ENCODE measurements at regions not wholly inside any gene's neighbourhood (a gene's known extent, or its start where the extent isn't known, plus 50 kb on each side); places are given as distances from the start of the nearest gene placed in this dataset.

- ATAC-seq (no peak; the same call in 2 of the 3 replicates), DNase-seq (ENCODE audit: low spot score) (no peak), FAIRE-seq (no peak)
- BruUV-seq (replicated peaks) = no TSS peak
- H3K4me3 ChIP-seq (replicated peaks in 1 of 3; ENCODE audit: insufficient read depth in 1 of 3, low read depth in 2 of 3, low read length in 3 of 3) = no peak overlapping the region
- in situ Hi-C loops (cut with HindIII; ENCODE audit: extremely low pct_ligation_motif_present, low pct_unique_long_range_greater_than_20kb) (no loop called here), intact Hi-C loops (cut with micrococcal nuclease; ENCODE audit: unreplicated experiment) (no loop called here)
- 64% methylated on average over 3 of the region's 3 CpGs for WGBS (ENCODE audit: low lambda C conversion rate)
- peaks cover 7% of the 10 kb centered on the region; the same call in 1 of the 2 replicates for H3K4me1 ChIP-seq (ENCODE audit: insufficient read depth, low read length)
- H3K27ac ChIP-seq (ENCODE audit: extremely low read length, insufficient read depth, low read length) = no peak overlapping the region
- H3K27me3 ChIP-seq (ENCODE audit: control insufficient read depth in 1 of 2, insufficient read depth in 2 of 2, low read length in 2 of 2) = no peaks in the 10 kb centered on the region
- no peaks in the 10 kb centered on the region for H3K9me3 ChIP-seq (ENCODE audit: low read length)
- H4K20me1 ChIP-seq (ENCODE audit: insufficient read depth, low read length) = no peaks in the 10 kb centered on the region
- POLR2A ChIA-PET = no interaction called here
- TF ChIP-seq ZNF567 (CRISPR knock-in tag; IDR thresholded peaks at IDR 0.05; ENCODE audit: borderline replicate concordance) = no peak
- TF ChIP-seq FOSL2 (CRISPR knock-in tag; IDR thresholded peaks at IDR 0.05) = no peak
- no peak for TF ChIP-seq ZNF10 (CRISPR knock-in tag; IDR thresholded peaks at IDR 0.05; ENCODE audit: borderline replicate concordance, low read depth)
- no peak for TF ChIP-seq ZNF557 (CRISPR knock-in tag; IDR thresholded peaks at IDR 0.05)
- TF ChIP-seq NBN (conservative IDR thresholded peaks at IDR 0.05) = 0 out of 2 replicates have a peak, but pooled peaks have one; percentile 52
- no peak for TF ChIP-seq ZNF253 (CRISPR knock-in tag; IDR thresholded peaks at IDR 0.05; ENCODE audit: borderline replicate concordance)
- no peak for TF ChIP-seq RORA (CRISPR knock-in tag; IDR thresholded peaks at IDR 0.05)
- TF ChIP-seq TRIM22 (IDR thresholded peaks at IDR 0.05) = peak; percentile 58; the same call in 1 of the 2 replicates
- TF ChIP-seq ZNF782 (CRISPR knock-in tag; IDR thresholded peaks at IDR 0.05; ENCODE audit: borderline replicate concordance) = no peak
- no peak for TF ChIP-seq ZNF761 (CRISPR knock-in tag; conservative IDR thresholded peaks at IDR 0.05)
- no peak for TF ChIP-seq ZNF556 (CRISPR knock-in tag; IDR thresholded peaks at IDR 0.05; ENCODE audit: borderline replicate concordance)
- no peak for TF ChIP-seq ZNF549 (CRISPR knock-in tag; IDR thresholded peaks at IDR 0.05)
- no peak for TF ChIP-seq ZNF720 (CRISPR knock-in tag; IDR thresholded peaks at IDR 0.05)
- no peak for TF ChIP-seq HNF4G (IDR thresholded peaks at IDR 0.05; ENCODE audit: borderline replicate concordance, low read depth, low read length)
- no peak for TF ChIP-seq HNF4G (CRISPR knock-in tag; IDR thresholded peaks at IDR 0.05; ENCODE audit: borderline replicate concordance, low read depth)
- no peak for TF ChIP-seq RELA (CRISPR knock-in tag; IDR thresholded peaks at IDR 0.05)
- 0 out of 2 replicates have a peak, but pooled peaks have one; percentile 13 for TF ChIP-seq SOX6 (IDR thresholded peaks at IDR 0.05)
- no peak for TF ChIP-seq SOX6 (CRISPR knock-in tag; IDR thresholded peaks at IDR 0.05)
- TF ChIP-seq FOXK2 (IDR thresholded peaks at IDR 0.05) = peak; percentile 61; the same call in 1 of the 2 replicates
- peak; percentile 35; the same call in 1 of the 2 replicates for TF ChIP-seq FOXP1 (IDR thresholded peaks at IDR 0.05)
- TF ChIP-seq FOXP1 (CRISPR knock-in tag; IDR thresholded peaks at IDR 0.05) = no peak
- TF ChIP-seq PHB2 (IDR thresholded peaks at IDR 0.05; ENCODE audit: partially characterized antibody) = peak; percentile 33
- no peak overlapping the region for H3K4me2 ChIP-seq (ENCODE audit: low read depth, low read length)
- H2AFZ ChIP-seq (ENCODE audit: low read length) = no peak overlapping the region
- H3K36me3 ChIP-seq (replicated peaks in 1 of 2; ENCODE audit: control insufficient read depth in 1 of 2, insufficient read depth in 2 of 2, low read length in 2 of 2) = no peaks in the 10 kb centered on the region
- H3K79me2 ChIP-seq (ENCODE audit: insufficient read depth, low read length) = no peaks in the 10 kb centered on the region
- H3K9ac ChIP-seq (ENCODE audit: insufficient read depth, low read depth, low read length) = no peak overlapping the region
- CTCF ChIA-PET (ENCODE audit: low intra/inter-chr PET ratio, low total read pairs) = no interaction called here
Observed at GRCh38 chr14:34241185-34241711, 220.8 kb downstream of the SPTSSA start.

All from HepG2 (cell line).